HL-60 (cell line): ENCODE measurements at regions not wholly inside any gene's neighbourhood (a gene's known extent, or its start where the extent isn't known, plus 50 kb on each side); places are given as distances from the start of the nearest gene placed in this dataset.

ENCODE experiments used
- DNase-seq, 2 experiments: peaks; one replicate each; pipeline ENCODE4 v3.0.0-alpha.2; 2010 to 2020; ENCODE audit warnings: low read depth in 1 of 2, low spot score in 1 of 2
- H3K27ac ChIP-seq: fragments of 250-450 bp; sonication (Bioruptor Pico); replicated peaks from 2 replicates; pipeline ENCODE4 v1.5.1; 2020; ENCODE audit warnings: mild to moderate bottlenecking, moderate library complexity
- H3K27me3 ChIP-seq: fragments of 250-450 bp; sonication (Bioruptor Pico); 2 replicates; pipeline ENCODE4 v1.5.1; 2021; ENCODE audit warnings: mild to moderate bottlenecking, moderate library complexity; ENCODE audit not compliant: insufficient read depth, poor library complexity, severe bottlenecking
- H3K4me3 ChIP-seq: replicated peaks from 2 replicates; pipeline ENCODE4 v1.5.1; 2011; ENCODE audit warnings: mild to moderate bottlenecking, control low read depth, low read length; ENCODE audit not compliant: insufficient read depth
- GABPA ChIP-seq: IDR thresholded peaks from 2 replicates; pipeline ENCODE4 v1.6.1; 2012; ENCODE audit warnings: low read depth
- POLR2AphosphoS5 ChIP-seq: IDR thresholded peaks from 2 replicates; pipeline ENCODE4 v1.6.1; 2012; ENCODE audit warnings: low read depth
- SPI1 ChIP-seq: IDR thresholded peaks from 2 replicates; pipeline ENCODE4 v1.6.1; 2012; ENCODE audit warnings: low read depth, mild to moderate bottlenecking, borderline replicate concordance
- TF ChIP-seq, protein P1 (sequence below): IDR thresholded peaks from one replicate; pipeline ENCODE4 v1.5.1; 2011; ENCODE audit warnings: low read length, control low read depth, inconsistent platforms; ENCODE audit not compliant: insufficient read depth
- TF ChIP-seq, protein P2 (sequence below): IDR thresholded peaks from 2 replicates; pipeline ENCODE4 v1.6.1; 2012; ENCODE audit warnings: low read depth; ENCODE audit not compliant: insufficient replicate concordance

DNA sequence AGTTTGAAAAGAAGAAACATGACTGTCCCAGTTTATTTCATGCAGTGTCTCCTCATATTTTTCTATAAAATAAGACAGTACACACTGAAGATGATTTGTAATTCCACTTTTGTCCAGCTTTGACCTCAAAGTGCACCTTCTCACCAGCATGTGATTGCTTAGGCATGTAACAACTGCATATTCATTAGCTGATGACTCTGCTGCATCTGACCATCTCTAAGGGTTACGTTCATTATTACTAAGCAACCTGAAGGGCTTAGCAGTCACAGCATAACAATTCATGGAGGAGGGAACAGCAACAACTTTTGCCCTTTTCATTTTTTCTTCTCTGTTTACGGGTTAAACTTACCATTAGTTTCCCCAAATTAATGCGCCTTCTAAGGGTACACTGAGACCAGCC, 330.6 kb upstream of the PIK3C3 start:
- Histone ChIP-seq H3K4me3 (no peak overlapping the region), H3K27me3 (no peaks in the 10 kb centered on the region), H3K27ac (no peak overlapping the region)
- no peak for TF ChIP-seq POLR2AphosphoS5
- no peak for TF ChIP-seq GABPA
- no peak for TF ChIP-seq SPI1
- TF ChIP-seq, protein P1, sequence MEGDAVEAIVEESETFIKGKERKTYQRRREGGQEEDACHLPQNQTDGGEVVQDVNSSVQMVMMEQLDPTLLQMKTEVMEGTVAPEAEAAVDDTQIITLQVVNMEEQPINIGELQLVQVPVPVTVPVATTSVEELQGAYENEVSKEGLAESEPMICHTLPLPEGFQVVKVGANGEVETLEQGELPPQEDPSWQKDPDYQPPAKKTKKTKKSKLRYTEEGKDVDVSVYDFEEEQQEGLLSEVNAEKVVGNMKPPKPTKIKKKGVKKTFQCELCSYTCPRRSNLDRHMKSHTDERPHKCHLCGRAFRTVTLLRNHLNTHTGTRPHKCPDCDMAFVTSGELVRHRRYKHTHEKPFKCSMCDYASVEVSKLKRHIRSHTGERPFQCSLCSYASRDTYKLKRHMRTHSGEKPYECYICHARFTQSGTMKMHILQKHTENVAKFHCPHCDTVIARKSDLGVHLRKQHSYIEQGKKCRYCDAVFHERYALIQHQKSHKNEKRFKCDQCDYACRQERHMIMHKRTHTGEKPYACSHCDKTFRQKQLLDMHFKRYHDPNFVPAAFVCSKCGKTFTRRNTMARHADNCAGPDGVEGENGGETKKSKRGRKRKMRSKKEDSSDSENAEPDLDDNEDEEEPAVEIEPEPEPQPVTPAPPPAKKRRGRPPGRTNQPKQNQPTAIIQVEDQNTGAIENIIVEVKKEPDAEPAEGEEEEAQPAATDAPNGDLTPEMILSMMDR, result no peak
- TF ChIP-seq, protein P2, sequence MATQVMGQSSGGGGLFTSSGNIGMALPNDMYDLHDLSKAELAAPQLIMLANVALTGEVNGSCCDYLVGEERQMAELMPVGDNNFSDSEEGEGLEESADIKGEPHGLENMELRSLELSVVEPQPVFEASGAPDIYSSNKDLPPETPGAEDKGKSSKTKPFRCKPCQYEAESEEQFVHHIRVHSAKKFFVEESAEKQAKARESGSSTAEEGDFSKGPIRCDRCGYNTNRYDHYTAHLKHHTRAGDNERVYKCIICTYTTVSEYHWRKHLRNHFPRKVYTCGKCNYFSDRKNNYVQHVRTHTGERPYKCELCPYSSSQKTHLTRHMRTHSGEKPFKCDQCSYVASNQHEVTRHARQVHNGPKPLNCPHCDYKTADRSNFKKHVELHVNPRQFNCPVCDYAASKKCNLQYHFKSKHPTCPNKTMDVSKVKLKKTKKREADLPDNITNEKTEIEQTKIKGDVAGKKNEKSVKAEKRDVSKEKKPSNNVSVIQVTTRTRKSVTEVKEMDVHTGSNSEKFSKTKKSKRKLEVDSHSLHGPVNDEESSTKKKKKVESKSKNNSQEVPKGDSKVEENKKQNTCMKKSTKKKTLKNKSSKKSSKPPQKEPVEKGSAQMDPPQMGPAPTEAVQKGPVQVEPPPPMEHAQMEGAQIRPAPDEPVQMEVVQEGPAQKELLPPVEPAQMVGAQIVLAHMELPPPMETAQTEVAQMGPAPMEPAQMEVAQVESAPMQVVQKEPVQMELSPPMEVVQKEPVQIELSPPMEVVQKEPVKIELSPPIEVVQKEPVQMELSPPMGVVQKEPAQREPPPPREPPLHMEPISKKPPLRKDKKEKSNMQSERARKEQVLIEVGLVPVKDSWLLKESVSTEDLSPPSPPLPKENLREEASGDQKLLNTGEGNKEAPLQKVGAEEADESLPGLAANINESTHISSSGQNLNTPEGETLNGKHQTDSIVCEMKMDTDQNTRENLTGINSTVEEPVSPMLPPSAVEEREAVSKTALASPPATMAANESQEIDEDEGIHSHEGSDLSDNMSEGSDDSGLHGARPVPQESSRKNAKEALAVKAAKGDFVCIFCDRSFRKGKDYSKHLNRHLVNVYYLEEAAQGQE, result no peak
- DNase-seq, result no peak

DNA sequence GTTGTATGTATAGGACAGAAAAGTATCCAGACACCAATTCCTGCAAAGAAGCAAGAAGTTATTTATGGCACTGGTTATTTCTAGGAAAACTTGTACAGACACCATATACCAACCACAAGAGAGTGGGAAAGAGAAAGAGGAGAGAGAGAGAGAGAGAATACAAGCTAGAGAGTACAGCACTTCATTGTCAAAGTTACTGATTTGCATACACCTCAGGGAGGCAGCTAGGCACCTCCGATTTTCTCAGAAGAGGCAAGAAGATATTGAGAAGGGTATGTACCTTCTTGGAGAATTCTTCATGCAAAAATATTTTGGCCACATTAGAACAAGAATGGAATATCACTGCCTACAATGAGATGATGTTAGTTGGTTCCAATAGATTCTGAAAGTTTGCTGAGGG, 333.9 kb upstream of the PIK3C3 start:
- Histone ChIP-seq H3K4me3 (no peak overlapping the region), H3K27me3 (no peaks in the 10 kb centered on the region), H3K27ac (no peak overlapping the region)
- DNase-seq, result no peak
- TF ChIP-seq GABPA (no peak), POLR2AphosphoS5 (no peak), SPI1 (no peak)
- TF ChIP-seq, protein P1, result no peak
- TF ChIP-seq, protein P2, result no peak

DNA sequence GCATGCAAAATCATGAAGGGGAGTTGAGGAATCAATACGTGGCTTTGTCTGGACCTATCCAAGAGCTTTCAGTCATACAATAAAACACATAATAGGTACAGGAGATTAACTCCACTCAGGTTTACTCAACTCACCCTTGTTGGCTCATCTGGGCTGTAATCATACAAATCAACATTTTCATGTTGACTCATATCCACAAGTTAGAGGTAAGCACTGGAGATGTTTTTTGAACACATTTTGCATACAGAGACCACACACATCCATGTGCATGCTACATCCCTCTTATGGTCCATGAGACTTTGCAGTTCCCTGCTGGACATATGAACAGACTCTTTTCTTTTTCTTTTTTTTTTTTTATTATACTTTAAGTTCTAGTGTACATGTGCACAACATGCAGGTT, 336.9 kb upstream of the PIK3C3 start:
- TF ChIP-seq, protein P1, result no peak
- TF ChIP-seq SPI1 (no peak), GABPA (no peak)
- TF ChIP-seq, protein P2, result no peak

More for the DNA sequence above, 336.9 kb upstream of the PIK3C3 start:
- H3K4me3 ChIP-seq, result no peak overlapping the region
- H3K27me3 ChIP-seq, result no peaks in the 10 kb centered on the region
- H3K27ac ChIP-seq, result no peak overlapping the region
- DNase-seq, result no peak
